GM19372 (cell line): ENCODE measurements at regions not wholly inside any gene's neighbourhood (a gene's known extent, or its start where the extent isn't known, plus 50 kb on each side); places are given as distances from the start of the nearest gene placed in this dataset.
A peak's percentile ranks its signal among the peaks of the same experiment; 100 is the strongest.
"Not testable (repeated sequence)": the region's sequence is repeated elsewhere in the genome, so short reads cannot be mapped to it uniquely, and the experiment has no call there.

Experiments used
- ATAC-seq: cut with Tn5 transposase; IDR thresholded peaks from one replicate; pipeline ENCODE4 v1.9.1; 2021; ENCODE audit warnings: mild to moderate bottlenecking, low read depth, moderate library complexity; ENCODE audit not compliant: unreplicated experiment

DNA sequence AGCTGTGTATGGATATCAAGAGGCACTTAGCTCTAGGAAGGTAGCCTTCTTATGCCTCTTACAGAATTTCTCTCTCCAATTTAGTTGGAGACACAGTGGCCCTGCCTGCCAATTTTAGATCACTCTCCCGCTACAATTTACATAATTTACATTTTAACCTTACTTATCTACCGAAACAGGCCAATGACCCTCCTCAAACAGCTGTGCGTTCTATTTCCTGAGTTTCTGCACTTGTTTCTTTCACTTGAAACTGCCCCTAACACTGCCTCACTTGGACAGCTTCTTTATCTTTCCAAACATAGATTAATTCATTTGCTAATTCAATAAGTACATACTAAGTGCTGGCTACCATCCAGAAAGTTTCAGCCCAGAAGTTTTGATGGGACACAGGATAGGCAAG is 52.9 kb upstream of the HDDC2 start:
- ATAC-seq, result no peak

DNA sequence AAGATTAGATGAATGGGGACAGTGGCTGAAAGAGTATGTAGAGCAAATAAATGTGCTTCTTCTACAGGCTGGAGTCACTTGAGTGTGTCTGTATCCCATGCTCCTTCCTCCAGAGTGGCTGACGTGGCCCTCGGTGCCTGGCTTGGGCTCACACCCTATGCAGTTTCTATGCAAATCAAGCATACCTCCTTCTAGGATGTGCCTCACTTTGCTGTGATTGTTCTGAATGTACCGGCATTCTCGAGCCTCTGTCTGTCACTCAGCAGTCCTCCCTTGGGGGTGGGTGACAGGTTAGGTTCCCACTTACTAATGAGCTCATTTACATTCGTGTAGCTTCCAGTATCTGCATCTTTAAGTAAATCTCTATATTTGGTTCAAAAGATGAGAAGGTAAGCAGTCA is 55.1 kb upstream of the HDDC2 start:
- ATAC-seq, result no peak

DNA sequence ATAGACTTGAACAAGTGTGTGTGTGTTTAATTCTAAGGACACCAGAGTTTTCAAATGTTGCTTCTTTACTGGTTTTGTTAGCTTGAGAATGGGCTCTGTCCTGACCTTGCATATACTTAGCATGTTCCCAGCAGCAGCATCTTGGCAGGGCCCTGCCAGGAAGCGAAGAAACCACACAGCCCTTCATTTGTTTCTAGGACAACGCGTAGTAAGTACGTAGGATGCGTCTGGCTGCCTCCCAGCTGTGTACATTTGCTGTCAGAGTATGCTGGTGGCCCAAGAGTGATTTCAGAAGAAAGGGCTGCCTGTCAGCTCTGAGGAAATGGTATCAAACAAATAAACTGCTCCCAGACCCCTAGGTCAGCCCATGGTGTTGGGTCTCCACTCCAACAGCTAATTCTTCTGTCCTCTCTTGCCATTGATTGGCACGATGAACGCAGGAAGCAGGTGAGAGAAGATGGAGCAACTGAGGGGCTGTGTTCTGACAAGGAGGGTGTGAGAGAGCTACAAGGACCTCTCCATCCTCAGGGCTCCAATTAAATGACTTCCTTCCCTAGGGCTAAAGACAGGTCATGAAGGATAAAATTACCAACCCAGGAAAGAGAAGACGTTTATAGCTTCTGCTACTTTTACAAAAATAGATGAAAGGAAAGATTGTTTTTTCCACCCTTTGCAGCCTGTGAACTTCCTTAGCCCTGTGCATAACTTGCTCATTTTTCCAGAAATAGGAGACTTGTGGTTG is 55.9 kb upstream of the HDDC2 start:
- no peak for ATAC-seq

DNA sequence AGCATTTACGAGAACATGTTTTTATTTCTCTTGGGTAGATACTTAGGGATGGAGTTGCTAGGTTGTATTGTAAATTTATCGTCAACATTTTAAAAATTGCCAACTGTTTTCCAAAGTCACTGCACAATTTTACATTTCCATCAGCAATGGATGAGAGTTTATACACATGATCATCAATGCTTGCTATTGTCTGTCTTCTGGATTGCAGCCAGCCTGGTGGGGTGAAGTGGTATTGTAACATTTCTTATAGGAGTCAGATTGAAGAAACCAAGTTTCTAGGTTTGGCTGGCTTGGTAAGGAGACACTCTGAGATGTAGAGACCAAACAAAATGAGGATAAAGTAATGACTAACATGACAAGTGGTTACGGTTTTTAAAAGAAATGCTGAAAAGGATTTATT is 57.1 kb upstream of the HDDC2 start:
- ATAC-seq, result no peak

DNA sequence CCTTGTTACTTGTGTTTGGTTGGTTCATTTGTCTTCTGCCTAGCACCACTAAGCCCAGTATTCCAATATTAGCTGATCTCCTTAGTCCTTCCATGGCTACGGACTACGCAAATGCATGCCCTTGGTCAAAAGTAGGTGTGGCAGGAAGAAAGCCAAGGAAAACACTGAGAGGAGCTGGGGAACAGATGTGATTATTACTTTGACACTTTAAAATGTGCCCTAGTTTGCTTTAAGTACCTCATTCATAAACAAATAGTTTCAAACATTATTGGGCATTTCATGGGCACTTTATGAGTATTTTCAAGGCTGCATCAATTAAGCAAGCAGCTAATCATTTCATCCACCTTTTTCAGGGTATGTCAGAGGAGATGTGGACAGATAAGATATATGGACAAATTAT is 60.1 kb upstream of the HDDC2 start:
- no peak for ATAC-seq

DNA sequence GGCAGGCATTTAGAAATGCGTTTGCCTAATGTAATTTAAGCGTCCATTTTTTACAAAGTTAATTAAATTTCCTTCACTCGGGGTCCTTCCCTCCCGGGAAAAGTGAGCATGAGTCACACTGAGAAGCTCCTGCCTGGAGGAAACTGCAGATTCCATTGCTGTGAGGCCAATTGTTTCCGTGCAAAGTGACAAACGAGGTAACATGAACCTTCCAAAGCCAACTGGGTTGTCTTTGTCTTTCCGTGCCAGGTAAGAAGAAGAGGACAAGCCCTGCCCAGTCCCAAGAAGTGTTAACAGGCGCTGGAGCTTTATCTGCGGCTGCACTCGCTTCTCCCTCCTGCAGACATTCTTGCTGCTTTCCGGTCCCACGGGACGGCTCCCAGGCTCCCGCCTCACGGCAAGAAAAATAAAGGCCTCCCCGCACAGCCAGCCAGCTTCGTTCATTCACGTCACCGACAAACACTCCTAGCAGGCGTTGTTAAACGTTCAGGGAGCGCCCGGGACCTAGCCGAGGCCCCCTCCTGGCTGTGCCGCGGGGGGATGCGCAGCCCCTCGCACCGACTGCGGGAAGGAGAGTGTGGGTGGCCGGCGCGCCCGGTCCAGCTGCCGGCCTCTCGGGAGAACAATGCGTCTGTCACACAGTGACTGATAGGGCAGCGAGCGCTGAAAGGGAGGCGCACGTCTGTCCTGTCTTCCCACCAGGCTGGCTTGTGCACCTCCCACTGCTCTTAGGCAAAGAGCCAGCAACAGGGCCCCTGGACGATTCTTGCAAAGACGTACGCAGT is 61.5 kb upstream of the HDDC2 start:
- ATAC-seq, result peak; percentile 48

DNA sequence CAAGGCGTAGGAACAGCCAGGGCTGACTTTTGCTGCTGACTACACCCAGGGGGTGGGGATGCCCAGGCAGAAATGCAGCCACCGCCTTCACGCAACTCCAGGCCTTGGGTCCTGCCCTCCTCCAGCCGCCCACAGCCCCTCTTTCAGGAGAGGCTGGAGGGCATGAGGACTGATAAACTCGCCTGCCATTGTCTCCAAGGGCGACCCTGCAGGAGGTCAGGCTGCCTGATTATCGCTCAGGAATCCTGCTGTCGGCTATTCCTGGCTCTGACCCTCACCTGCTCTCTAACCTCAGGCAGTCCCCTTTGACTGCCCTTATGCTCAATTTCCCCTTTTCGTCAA is 62.0 kb upstream of the HDDC2 start:
- ATAC-seq, result no peak

DNA sequence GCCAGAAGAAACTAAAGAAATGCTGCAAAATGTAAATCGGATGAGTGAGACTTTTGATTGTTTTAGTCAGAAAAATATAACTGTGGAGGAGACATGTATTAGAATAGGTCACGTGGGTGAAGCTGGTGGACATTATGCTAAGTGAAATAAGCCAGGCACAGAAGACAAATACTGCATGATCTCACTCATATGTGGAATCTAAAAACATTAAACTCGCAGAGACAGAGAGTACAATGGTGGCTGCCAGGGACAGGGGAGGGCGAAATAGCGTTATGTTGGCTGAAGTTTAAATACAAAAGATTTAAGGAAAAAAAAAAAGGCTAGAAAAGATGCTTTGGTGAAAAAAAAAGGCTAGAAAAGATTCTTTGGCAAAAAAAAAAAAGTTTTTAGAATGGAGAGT is 63.5 kb upstream of the HDDC2 start:
- no peak for ATAC-seq

DNA sequence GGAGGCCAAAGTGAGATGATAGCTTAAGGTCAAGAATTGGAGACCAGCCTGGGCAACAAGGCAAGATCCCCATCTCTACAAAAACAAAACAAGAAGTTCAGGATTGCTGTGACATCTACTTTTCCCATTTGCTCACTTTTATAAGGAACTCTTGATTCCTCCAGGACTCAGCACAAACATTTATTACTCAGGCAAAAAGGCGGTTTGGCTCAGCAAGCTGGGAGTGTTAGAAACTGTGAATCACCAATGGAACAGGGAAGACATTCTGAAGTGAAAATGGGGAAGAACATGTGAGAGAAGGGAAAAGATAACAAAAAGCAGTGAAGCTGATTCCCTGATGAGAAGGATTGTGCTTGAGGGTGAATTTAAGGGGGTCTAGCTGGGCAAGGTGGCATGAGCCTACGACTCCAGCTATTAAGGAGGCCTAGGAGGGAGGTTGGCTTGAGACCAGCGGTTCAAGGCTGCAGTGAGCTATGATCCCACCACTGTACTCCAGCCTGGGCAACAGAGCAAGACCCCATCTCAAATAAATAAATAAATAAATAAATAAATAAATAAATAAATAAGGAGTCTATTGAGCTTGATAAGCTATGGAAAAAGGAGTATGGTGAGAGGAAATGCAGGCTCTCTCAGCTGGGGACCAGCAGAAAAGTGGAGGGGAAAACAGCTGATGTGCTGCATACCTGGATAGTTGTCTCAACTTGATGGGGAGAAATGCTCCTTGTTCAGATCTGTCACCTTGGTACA is 65.4 kb upstream of the HDDC2 start:
- no peak for ATAC-seq

DNA sequence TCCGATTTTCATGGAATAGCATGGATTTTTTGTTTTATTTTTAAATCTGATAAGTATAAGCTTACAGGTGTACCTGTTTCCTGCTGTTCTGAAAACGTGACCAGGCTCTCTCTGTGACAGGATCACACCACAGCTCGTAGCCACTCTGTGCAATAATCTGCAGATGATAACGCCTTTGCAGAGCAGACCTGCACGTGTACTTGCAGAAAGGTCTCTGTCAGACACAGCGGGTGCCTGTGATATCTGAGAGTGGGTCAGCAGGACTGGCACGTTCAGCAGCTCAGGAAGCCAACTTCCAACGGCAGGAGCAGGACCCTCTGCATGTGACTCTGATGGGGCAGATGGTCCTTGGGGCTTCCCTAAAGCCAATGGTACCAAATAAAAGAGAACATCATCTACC is 68.6 kb upstream of the HDDC2 start:
- no peak for ATAC-seq

DNA sequence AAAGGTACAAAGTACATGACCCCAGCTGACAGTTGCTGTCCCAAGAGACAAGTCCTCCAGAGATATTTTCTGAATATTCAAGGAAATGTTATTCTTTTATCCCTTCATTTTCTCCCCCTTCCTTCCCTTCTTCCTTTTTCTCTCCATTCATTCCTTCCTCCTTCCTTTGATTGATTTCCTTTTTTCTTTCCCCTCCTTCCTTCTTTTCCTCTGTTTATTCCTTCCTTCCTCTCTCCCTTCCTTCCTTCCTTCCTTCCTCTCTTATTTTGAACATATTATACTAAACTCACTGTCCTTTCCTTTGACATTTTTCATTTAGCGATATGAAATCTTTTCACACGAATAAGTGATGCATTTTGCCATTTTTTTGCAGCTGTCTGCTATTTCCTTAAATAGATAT is 73.2 kb upstream of the HDDC2 start:
- ATAC-seq, result no peak

DNA sequence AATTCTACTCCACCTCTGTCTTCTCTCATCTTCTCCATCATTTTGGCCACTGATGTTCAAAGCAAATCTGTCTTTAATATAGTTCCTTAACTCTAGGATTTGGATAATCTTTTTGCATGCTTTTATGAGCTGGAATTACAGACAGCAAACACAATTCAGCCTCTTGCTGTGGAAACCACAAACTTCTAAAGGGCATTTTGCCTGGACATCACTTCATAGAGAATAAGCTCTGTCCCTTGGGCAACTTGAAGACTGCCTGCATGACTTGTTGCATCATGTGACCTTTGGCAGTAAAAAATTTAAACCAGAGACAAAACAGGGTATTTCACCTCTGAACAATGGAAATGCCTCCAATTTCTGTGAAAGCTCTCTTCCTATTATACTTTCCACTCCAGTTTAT is 74.1 kb upstream of the HDDC2 start:
- no peak for ATAC-seq

DNA sequence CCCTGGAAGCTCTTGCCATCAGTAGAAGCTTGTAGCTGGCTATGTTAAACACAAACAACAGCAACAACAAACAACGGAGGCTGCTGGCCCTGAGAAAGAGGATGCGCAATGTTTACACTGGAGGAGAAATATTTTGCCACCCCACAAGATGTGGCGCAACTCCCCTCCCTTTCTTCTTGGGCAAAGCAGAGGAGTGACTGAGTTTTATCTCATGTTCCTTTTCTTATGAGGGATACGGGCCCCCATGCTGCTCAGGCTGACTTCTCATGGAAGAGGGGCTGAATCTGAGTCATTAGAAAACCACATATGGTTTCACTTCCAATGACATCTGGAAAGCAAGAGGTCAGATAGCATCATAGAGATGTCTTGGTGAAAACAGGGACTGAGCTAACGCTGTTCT is 75.9 kb upstream of the HDDC2 start:
- ATAC-seq, result no peak

DNA sequence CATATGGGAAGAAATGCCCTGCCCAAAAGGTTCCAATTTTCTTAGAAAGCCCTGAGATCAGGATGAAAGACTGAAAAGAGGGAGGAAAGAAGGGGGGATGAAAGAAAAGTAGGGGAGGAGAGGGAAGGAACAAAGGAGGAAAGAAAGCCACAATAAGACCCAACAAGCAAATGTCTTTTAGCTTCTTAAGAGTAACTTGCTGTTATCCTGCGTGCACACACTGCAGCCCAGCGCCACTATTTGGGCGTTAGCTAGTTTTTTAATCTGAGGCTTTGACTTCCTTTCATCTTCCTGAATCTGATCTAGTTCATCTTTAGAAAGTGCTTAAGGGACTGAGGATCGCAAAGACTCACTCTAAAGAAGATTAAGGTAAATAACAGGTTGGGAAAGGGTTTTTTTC is 77.4 kb upstream of the HDDC2 start:
- ATAC-seq, result no peak

DNA sequence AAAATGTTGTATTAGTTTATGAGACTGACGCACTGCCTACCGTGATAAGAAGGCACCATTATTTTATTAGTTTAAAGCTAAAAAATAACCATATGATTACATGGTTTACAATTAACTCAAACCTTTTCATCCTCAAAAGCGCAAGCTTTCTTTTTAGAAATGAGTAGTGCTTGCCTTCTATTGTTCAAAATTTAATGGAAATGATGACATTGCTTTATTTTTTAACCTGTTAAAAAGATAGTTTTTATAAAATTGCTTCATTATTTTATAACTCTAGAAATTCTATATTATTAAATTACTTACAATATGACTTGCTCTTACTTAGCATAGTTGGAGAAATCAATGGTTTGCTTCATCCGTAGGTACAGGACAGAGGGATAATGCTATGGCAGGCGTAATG is 78.7 kb upstream of the HDDC2 start:
- no peak for ATAC-seq

DNA sequence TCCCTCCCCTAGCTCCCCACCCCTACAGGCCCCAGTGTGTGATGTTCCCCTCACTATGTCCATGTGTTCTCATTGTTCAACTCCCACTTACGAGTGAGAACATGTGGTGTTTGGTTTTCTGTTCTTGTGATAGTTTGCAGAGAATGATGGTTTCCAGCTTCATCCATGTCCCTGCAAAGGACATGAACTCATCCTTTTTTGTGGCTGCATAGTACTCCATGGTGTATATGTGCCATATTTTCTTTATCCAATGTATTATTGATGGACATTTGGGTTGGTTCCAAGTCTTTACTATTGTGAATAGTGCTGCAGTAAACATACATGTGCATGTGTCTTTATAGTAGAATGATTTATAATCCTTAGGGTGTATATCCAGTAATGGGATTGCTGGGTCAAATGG is 84.6 kb upstream of the HDDC2 start:
- ATAC-seq, result not testable (repeated sequence)

DNA sequence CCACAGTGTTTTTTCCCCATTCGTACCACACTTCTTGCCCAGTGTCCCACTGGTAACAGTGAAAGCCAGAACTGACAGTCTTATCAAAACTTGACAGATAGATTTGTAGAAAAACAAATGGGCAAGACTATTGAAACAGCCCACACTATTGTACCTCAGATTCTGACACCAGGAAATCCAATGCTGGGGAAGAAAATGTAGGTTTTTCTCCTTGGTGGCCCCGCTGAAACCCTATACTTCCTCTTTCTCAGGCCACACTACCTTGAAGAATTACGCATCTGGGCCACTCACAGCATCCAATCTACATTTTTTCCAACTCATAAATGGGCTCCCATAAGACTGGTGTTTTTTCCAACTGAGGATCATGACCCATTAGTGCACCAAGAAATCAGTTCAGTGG is 90.9 kb upstream of the HDDC2 start:
- ATAC-seq, result peak; percentile 75

DNA sequence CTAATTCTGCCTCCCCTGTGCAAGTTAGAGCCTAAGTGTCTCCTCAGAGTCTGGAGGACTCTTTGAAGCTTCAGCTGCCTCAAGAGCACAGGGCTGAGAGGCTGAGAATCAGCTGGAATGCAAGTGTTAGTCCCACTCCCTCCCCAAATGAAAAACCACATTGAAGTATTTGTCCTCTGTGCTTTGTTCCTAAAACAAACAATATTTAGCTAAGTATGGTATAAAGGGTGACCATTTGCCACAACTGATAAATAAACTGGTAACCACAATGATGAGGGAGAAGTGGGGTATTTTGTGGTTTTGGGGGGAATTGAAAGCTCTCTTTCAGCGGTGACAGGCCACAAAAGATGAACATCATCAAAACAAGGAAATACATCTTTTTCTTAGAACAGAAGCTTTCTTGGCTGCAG is 91.7 kb upstream of the HDDC2 start:
- peak; percentile 48 for ATAC-seq

DNA sequence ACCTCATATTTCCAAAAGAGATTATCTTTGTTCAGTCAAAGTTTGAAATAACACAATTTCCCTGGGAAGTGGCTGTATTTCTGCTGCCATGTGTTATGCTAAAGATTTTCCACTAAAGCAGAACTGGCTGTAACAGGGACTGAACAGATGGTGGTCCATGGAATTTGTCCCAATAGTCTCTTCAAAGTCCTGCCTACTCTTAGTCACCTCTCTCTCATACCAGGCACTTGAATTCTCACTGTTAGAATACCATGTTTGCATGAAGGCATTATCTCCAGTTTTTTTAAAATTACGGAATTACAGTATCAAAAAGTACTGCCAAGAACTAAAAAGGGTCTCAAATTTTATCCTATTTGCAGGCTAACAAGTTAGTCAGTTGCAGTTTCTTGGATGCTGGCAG is 105.0 kb upstream of the HDDC2 start:
- no peak for ATAC-seq

DNA sequence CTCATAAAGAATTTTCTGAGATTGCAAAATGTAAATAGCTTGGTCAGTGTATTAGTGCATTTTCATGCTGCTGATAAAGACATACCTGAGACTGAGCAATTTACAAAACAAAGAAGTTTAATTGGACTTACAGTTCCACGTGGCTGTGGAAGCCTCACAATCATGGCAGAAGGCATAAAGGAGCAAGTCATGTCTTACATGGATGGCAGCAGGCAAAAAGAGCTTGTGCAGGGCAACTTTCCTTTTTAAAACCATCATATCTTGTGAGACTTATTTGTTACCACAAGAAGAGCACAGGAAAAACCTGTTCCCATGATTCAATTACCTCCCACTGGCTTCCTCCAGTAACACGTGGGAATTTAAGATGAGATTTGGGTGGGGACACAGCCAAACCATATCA is 112.7 kb upstream of the HDDC2 start:
- ATAC-seq, result no peak

DNA sequence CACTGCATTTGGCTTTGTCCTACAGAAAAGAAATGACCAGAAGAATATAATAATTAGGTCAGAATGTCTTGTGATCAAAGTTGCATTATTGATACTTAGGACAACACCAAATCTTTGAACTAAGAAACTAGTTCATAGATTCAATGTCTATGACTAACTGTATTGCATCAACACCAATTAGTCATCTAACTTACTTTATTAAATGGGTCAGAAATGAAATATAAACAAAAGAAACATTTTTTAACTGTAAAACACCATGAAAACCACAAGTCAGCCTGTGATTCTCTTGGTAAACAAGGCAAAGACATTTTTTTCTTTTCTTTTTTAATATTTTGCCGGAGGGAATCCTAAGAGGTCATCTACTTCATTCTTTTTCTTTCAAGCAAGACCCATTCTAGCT is 114.1 kb upstream of the HDDC2 start:
- ATAC-seq, result no peak

DNA sequence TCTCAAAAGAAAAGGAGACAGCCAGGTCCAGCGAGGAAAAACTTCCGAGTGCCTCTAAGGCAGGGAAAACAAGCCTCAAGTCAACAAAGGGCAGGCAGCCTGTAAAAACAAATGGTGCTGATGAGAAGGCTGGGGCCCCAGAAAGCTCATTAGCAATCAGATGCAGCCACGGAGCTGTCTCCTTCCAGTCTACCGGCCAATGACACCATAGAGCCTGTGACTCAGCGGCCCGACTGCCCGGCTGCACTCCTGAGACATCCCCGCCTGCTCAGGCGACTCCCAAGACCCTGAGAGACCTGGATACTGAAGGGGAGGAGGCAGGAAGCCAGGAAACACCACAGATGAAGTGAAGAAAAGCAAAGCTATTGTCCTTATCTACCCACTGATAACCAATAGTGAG is 120.1 kb upstream of the HDDC2 start:
- no peak for ATAC-seq
